ENCODE measurements at regions not wholly inside any gene's neighbourhood (a gene's known extent, or its start where the extent isn't known, plus 50 kb on each side); places are given as distances from the start of the nearest gene placed in this dataset.

GRCh38 chrX:40485102-40485826 lies 95.5 kb upstream of the ATP6AP2 start:
- no peak for DNase-seq

- DNase-seq, result no peak
Measured at GRCh38 chrX:40484408-40485091, 96.2 kb upstream of the ATP6AP2 start.

- DNase-seq, result no peak
Measured at GRCh38 chrX:40483502-40483901, 97.3 kb upstream of the ATP6AP2 start.

GRCh38 chrX:40479777-40480318 lies 100.9 kb upstream of the ATP6AP2 start:
- DNase-seq, result no peak

- no peak for DNase-seq
Measured at GRCh38 chrX:40478474-40479065, 102.2 kb upstream of the ATP6AP2 start.

GRCh38 chrX:40476958-40477357 lies 103.8 kb upstream of the ATP6AP2 start:
- DNase-seq, result no peak

GRCh38 chrX:40474645-40475044 lies 106.1 kb upstream of the ATP6AP2 start:
- no peak for DNase-seq

GRCh38 chrX:40474205-40474626 lies 106.6 kb upstream of the ATP6AP2 start:
- no peak for DNase-seq

GRCh38 chrX:40473460-40474204 lies 107.1 kb upstream of the ATP6AP2 start:
- DNase-seq, result no peak

- peak; percentile 36 for DNase-seq
Measured at GRCh38 chrX:40471965-40472648, 108.7 kb upstream of the ATP6AP2 start.

GRCh38 chrX:40470830-40471429 lies 109.8 kb upstream of the ATP6AP2 start:
- no peak for DNase-seq

GRCh38 chrX:40469316-40469715 lies 111.5 kb upstream of the ATP6AP2 start:
- DNase-seq, result no peak

GRCh38 chrX:40468033-40468846 lies 112.5 kb upstream of the ATP6AP2 start:
- DNase-seq, result peak; percentile 44

- no peak for DNase-seq
Measured at GRCh38 chrX:40467454-40467853, 113.3 kb upstream of the ATP6AP2 start.

- DNase-seq, result no peak
Measured at GRCh38 chrX:40465735-40466551, 114.8 kb upstream of the ATP6AP2 start.

GRCh38 chrX:40462795-40463194 lies 118.0 kb upstream of the ATP6AP2 start:
- DNase-seq, result no peak

- DNase-seq, result no peak
Measured at GRCh38 chrX:40460926-40461325, 119.8 kb upstream of the ATP6AP2 start.

GRCh38 chrX:40459571-40460158 lies 121.1 kb upstream of the ATP6AP2 start:
- DNase-seq, result peak; percentile 3

GRCh38 chrX:40457406-40457805 lies 123.4 kb upstream of the ATP6AP2 start:
- no peak for DNase-seq
